GM23338 (cell line): ENCODE measurements at regions not wholly inside any gene's neighbourhood (a gene's known extent, or its start where the extent isn't known, plus 50 kb on each side); places are given as distances from the start of the nearest gene placed in this dataset.

Experiments
- ATAC-seq: fragments of 200-7000 bp; cut with Tn5 transposase; 3 replicates; pipeline ENCODE4 v1.9.1; 2020
- DNase-seq: peaks from one replicate; pipeline ENCODE4 v3.0.0-alpha.2; 2015; ENCODE audit warnings: low spot score
- H2AFZ ChIP-seq: fragments of 200-600 bp; sonication (generic); 2 replicates; pipeline ENCODE4 v1.8.0; 2016; ENCODE audit warnings: antibody characterized with exemption, mild to moderate bottlenecking, moderate library complexity
- H3F3A ChIP-seq: fragments of 200-600 bp; sonication (generic); replicated peaks from 2 replicates; pipeline ENCODE4 v1.8.0; 2017; ENCODE audit warnings: antibody characterized with exemption, mixed run types, low read depth
- H3K27ac ChIP-seq: fragments of 200-600 bp; sonication (generic); 2 replicates; pipeline ENCODE4 v1.6.1; 2016; ENCODE audit warnings: low read depth
- H3K27me3 ChIP-seq: fragments of 200-600 bp; sonication (generic); 2 replicates; pipeline ENCODE4 v1.8.0; 2016; ENCODE audit warnings: mild to moderate bottlenecking, mixed run types, moderate library complexity; ENCODE audit not compliant: insufficient read depth
- H3K36me3 ChIP-seq: fragments of 200-600 bp; sonication (generic); 2 replicates; pipeline ENCODE4 v1.8.0; 2016; ENCODE audit warnings: mild to moderate bottlenecking; ENCODE audit not compliant: insufficient read depth
- H3K4me1 ChIP-seq: fragments of 200-600 bp; sonication (generic); 2 replicates; pipeline ENCODE4 v1.8.0; 2016; ENCODE audit warnings: mild to moderate bottlenecking, moderate library complexity; ENCODE audit not compliant: insufficient read depth
- H3K4me2 ChIP-seq: fragments of 200-600 bp; sonication (generic); 2 replicates; pipeline ENCODE4 v1.7.1; 2017; ENCODE audit warnings: mixed run types
- H3K4me3 ChIP-seq: fragments of 200-600 bp; sonication (generic); 2 replicates; pipeline ENCODE4 v1.6.1; 2016; ENCODE audit warnings: mixed run types
- H3K79me2 ChIP-seq: fragments of 200-600 bp; sonication (generic); replicated peaks from 2 replicates; pipeline ENCODE4 v1.8.0; 2017; ENCODE audit warnings: mild to moderate bottlenecking; ENCODE audit not compliant: insufficient read depth
- H3K9me2 ChIP-seq: fragments of 200-600 bp; sonication (generic); 2 replicates; pipeline ENCODE4 v1.8.0; 2017; ENCODE audit not compliant: insufficient read depth
- H4K20me1 ChIP-seq: fragments of 200-600 bp; sonication (generic); replicated peaks from 2 replicates; pipeline ENCODE4 v1.8.0; 2017; ENCODE audit warnings: mild to moderate bottlenecking; ENCODE audit not compliant: insufficient read depth
- H3K27ac Mint-ChIP-seq: 2 replicates; pipeline ENCODE4 v1.8.0; 2020; ENCODE audit warnings: inconsistent platforms, mild to moderate bottlenecking, moderate library complexity, mixed read lengths
- H3K27me3 Mint-ChIP-seq: 3 replicates; pipeline ENCODE4 v1.8.0; 2022; ENCODE audit warnings: low read depth, mild to moderate bottlenecking, moderate library complexity, mixed read lengths, inconsistent platforms; ENCODE audit not compliant: insufficient read depth, poor library complexity
- H3K36me3 Mint-ChIP-seq: 3 replicates; pipeline ENCODE4 v1.8.0; 2021; ENCODE audit warnings: low read depth, mild to moderate bottlenecking, inconsistent platforms, moderate library complexity, mixed read lengths
- H3K4me1 Mint-ChIP-seq: 3 replicates; pipeline ENCODE4 v1.8.0; 2020; ENCODE audit warnings: mild to moderate bottlenecking, inconsistent platforms, mixed read lengths
- H3K4me3 Mint-ChIP-seq: 3 replicates; pipeline ENCODE4 v1.8.0; 2021; ENCODE audit warnings: moderate library complexity, mild to moderate bottlenecking, inconsistent platforms, mixed read lengths
- H3K9me3 Mint-ChIP-seq: 3 replicates; pipeline ENCODE4 v1.8.0; 2020; ENCODE audit warnings: moderate library complexity, mild to moderate bottlenecking, inconsistent platforms, mixed read lengths
- CREB1 ChIP-seq: fragments of 250-450 bp; sonication (Bioruptor Pico); IDR thresholded peaks from 2 replicates; pipeline ENCODE4 v1.5.0; 2020; ENCODE audit warnings: low read depth, mild to moderate bottlenecking, moderate library complexity
- EZH2 ChIP-seq: fragments of 200-600 bp; sonication (generic); IDR thresholded peaks from one replicate; pipeline ENCODE4 v1.8.0; 2017; ENCODE audit warnings: antibody characterized with exemption, mild to moderate bottlenecking, low read depth; ENCODE audit not compliant: unreplicated experiment
- EZH2phosphoT487 ChIP-seq: fragments of 200-600 bp; sonication (generic); IDR thresholded peaks from one replicate; pipeline ENCODE4 v1.8.1; 2018; ENCODE audit warnings: antibody characterized with exemption; ENCODE audit not compliant: unreplicated experiment
- JUNB ChIP-seq: IDR thresholded peaks from one replicate; pipeline ENCODE4 v1.6.1; 2016; ENCODE audit warnings: antibody characterized with exemption; ENCODE audit not compliant: unreplicated experiment
- NANOG ChIP-seq: IDR thresholded peaks from 2 replicates; pipeline ENCODE4 v1.6.1; 2016; ENCODE audit warnings: antibody characterized with exemption, borderline replicate concordance
- POLR2AphosphoS5 ChIP-seq: IDR thresholded peaks from 2 replicates; pipeline ENCODE4 v1.6.1; 2016; ENCODE audit warnings: antibody characterized with exemption, low read depth
- STAT1 ChIP-seq: IDR thresholded peaks from one replicate; pipeline ENCODE4 v1.6.1; 2016; ENCODE audit warnings: antibody characterized with exemption; ENCODE audit not compliant: unreplicated experiment
- ZNF114 ChIP-seq: fragments of 250-450 bp; sonication (Bioruptor Pico); IDR thresholded peaks from 2 replicates; pipeline ENCODE4 v1.5.0; 2020; ENCODE audit warnings: mild to moderate bottlenecking, moderate library complexity
- ZNF331 ChIP-seq: fragments of 250-450 bp; sonication (Bioruptor Pico); IDR thresholded peaks from 2 replicates; pipeline ENCODE4 v1.5.0; 2020; ENCODE audit warnings: low read depth, mild to moderate bottlenecking, moderate library complexity
- TF ChIP-seq, protein P1 (sequence below), 2 experiments: fragments of 200-600 bp in 1 of 2; sonication (generic) in 1 of 2; conservative IDR thresholded peaks; 2 replicates each; pipeline versions ENCODE4 v1.5.1 to v1.6.1; 2016 to 2017; ENCODE audit warnings: antibody characterized with exemption in 2 of 2, low read depth in 2 of 2, mild to moderate bottlenecking in 2 of 2, moderate library complexity in 1 of 2
- TF ChIP-seq, protein P2 (sequence below): IDR thresholded peaks from 2 replicates; pipeline ENCODE4 v1.6.1; 2016; ENCODE audit warnings: antibody characterized with exemption
- TF ChIP-seq, protein P3 (sequence below): fragments of 250-450 bp; sonication (Bioruptor Pico); IDR thresholded peaks from 2 replicates; pipeline ENCODE4 v1.5.0; 2020; ENCODE audit warnings: mild to moderate bottlenecking, moderate library complexity

DNA sequence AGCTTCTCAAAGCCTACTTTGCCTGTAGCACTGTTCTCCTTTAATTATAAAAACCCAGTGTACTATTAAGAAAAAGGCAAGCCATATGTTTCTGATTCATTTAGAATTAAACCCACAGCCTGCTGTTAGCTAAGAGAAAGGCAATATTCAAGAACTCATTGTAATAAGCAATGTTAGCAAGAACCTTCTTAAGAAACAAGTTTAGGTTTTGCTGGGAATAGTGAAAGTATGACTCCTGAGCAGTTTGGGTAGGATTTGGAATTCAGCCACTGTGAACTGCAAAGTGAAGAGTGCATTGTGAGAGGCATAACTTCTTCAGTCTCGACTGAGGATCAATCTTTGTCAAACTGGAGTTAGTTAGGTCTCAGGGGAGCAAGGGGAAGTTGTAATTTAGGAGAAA, 206.5 kb upstream of the NT5C1B start:
- no peaks in the 10 kb centered on the region for H3F3A ChIP-seq
- Mint-ChIP-seq H3K4me1 (no peaks in the 10 kb centered on the region; the same call in 2 of the 3 replicates), H3K27me3 (no peaks in the 10 kb centered on the region), H3K36me3 (no peaks in the 10 kb centered on the region), H3K27ac (no peak overlapping the region), H3K9me3 (no peaks in the 10 kb centered on the region), H3K4me3 (no peak overlapping the region)
- ATAC-seq: no peak
- no peaks in the 10 kb centered on the region for H3K79me2 ChIP-seq
- H3K4me2 ChIP-seq: no peak overlapping the region
- H3K36me3 ChIP-seq: no peaks in the 10 kb centered on the region
- H2AFZ ChIP-seq: no peak overlapping the region
- H4K20me1 ChIP-seq: no peaks in the 10 kb centered on the region
- no peak overlapping the region for H3K27ac ChIP-seq
- no peaks in the 10 kb centered on the region for H3K9me2 ChIP-seq
- H3K4me3 ChIP-seq: no peak overlapping the region
- TF ChIP-seq JUNB (no peak), EZH2 (no peak), CREB1 (CRISPR knock-in tag) (no peak), ZNF114 (CRISPR knock-in tag) (no peak), NANOG (no peak), EZH2phosphoT487 (no peak)
- TF ChIP-seq, protein P1, sequence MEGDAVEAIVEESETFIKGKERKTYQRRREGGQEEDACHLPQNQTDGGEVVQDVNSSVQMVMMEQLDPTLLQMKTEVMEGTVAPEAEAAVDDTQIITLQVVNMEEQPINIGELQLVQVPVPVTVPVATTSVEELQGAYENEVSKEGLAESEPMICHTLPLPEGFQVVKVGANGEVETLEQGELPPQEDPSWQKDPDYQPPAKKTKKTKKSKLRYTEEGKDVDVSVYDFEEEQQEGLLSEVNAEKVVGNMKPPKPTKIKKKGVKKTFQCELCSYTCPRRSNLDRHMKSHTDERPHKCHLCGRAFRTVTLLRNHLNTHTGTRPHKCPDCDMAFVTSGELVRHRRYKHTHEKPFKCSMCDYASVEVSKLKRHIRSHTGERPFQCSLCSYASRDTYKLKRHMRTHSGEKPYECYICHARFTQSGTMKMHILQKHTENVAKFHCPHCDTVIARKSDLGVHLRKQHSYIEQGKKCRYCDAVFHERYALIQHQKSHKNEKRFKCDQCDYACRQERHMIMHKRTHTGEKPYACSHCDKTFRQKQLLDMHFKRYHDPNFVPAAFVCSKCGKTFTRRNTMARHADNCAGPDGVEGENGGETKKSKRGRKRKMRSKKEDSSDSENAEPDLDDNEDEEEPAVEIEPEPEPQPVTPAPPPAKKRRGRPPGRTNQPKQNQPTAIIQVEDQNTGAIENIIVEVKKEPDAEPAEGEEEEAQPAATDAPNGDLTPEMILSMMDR (conservative IDR thresholded peaks at IDR 0.05; ENCODE audit: low read depth in 2 of 2): no peak
- H3K27me3 ChIP-seq: no peaks in the 10 kb centered on the region
- H3K4me1 ChIP-seq: no peaks in the 10 kb centered on the region
- no peak for DNase-seq

DNA sequence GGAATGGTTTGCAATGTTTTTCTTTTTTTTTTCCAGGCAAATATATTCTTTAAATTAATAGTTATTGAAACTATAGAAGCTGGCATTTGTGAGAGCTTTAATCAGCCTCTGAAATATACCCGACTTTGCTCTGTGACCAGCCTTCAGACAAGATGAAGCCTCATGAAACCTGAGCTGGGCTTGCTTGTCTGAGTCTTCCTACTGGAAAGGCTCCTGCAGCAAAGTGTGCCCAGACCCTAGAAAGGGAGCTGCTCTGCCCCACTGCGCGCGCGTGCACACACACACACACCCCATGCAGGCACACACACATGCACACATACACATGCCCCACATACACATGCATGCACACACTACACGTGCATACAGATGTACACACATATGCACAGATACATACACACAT, 203.3 kb upstream of the NT5C1B start:
- H3K9me2 ChIP-seq: no peaks in the 10 kb centered on the region
- H3K27me3 Mint-ChIP-seq: no peaks in the 10 kb centered on the region
- H3K79me2 ChIP-seq: no peaks in the 10 kb centered on the region
- H3K36me3 Mint-ChIP-seq: no peaks in the 10 kb centered on the region
- no peaks in the 10 kb centered on the region for H3K36me3 ChIP-seq
- no peaks in the 10 kb centered on the region for H3F3A ChIP-seq
- H3K4me1 ChIP-seq: no peaks in the 10 kb centered on the region
- no peak for ATAC-seq
- H3K4me1 Mint-ChIP-seq: peaks cover 2% of the 10 kb centered on the region; the same call in 1 of the 3 replicates
- no peaks in the 10 kb centered on the region for H3K9me3 Mint-ChIP-seq
- no peak overlapping the region for H3K27ac ChIP-seq
- no peaks in the 10 kb centered on the region for H3K27me3 ChIP-seq
- no peaks in the 10 kb centered on the region; the same call in 1 of the 2 replicates for H4K20me1 ChIP-seq
- no peak for DNase-seq
- H3K27ac Mint-ChIP-seq: no peak overlapping the region
- no peak overlapping the region for H2AFZ ChIP-seq
- H3K4me3 ChIP-seq: no peak overlapping the region
- no peak overlapping the region for H3K4me3 Mint-ChIP-seq
- no peak overlapping the region for H3K4me2 ChIP-seq
- TF ChIP-seq, protein P2, sequence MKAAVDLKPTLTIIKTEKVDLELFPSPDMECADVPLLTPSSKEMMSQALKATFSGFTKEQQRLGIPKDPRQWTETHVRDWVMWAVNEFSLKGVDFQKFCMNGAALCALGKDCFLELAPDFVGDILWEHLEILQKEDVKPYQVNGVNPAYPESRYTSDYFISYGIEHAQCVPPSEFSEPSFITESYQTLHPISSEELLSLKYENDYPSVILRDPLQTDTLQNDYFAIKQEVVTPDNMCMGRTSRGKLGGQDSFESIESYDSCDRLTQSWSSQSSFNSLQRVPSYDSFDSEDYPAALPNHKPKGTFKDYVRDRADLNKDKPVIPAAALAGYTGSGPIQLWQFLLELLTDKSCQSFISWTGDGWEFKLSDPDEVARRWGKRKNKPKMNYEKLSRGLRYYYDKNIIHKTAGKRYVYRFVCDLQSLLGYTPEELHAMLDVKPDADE: no peak
- no peak for TF ChIP-seq NANOG
- no peak for TF ChIP-seq ZNF114 (CRISPR knock-in tag)
- TF ChIP-seq POLR2AphosphoS5: no peak
- TF ChIP-seq STAT1: no peak
- TF ChIP-seq ZNF331: no peak
- no peak for TF ChIP-seq JUNB
- TF ChIP-seq EZH2: no peak
- no peak for TF ChIP-seq CREB1 (CRISPR knock-in tag)
- TF ChIP-seq EZH2phosphoT487: no peak
- TF ChIP-seq, protein P3, sequence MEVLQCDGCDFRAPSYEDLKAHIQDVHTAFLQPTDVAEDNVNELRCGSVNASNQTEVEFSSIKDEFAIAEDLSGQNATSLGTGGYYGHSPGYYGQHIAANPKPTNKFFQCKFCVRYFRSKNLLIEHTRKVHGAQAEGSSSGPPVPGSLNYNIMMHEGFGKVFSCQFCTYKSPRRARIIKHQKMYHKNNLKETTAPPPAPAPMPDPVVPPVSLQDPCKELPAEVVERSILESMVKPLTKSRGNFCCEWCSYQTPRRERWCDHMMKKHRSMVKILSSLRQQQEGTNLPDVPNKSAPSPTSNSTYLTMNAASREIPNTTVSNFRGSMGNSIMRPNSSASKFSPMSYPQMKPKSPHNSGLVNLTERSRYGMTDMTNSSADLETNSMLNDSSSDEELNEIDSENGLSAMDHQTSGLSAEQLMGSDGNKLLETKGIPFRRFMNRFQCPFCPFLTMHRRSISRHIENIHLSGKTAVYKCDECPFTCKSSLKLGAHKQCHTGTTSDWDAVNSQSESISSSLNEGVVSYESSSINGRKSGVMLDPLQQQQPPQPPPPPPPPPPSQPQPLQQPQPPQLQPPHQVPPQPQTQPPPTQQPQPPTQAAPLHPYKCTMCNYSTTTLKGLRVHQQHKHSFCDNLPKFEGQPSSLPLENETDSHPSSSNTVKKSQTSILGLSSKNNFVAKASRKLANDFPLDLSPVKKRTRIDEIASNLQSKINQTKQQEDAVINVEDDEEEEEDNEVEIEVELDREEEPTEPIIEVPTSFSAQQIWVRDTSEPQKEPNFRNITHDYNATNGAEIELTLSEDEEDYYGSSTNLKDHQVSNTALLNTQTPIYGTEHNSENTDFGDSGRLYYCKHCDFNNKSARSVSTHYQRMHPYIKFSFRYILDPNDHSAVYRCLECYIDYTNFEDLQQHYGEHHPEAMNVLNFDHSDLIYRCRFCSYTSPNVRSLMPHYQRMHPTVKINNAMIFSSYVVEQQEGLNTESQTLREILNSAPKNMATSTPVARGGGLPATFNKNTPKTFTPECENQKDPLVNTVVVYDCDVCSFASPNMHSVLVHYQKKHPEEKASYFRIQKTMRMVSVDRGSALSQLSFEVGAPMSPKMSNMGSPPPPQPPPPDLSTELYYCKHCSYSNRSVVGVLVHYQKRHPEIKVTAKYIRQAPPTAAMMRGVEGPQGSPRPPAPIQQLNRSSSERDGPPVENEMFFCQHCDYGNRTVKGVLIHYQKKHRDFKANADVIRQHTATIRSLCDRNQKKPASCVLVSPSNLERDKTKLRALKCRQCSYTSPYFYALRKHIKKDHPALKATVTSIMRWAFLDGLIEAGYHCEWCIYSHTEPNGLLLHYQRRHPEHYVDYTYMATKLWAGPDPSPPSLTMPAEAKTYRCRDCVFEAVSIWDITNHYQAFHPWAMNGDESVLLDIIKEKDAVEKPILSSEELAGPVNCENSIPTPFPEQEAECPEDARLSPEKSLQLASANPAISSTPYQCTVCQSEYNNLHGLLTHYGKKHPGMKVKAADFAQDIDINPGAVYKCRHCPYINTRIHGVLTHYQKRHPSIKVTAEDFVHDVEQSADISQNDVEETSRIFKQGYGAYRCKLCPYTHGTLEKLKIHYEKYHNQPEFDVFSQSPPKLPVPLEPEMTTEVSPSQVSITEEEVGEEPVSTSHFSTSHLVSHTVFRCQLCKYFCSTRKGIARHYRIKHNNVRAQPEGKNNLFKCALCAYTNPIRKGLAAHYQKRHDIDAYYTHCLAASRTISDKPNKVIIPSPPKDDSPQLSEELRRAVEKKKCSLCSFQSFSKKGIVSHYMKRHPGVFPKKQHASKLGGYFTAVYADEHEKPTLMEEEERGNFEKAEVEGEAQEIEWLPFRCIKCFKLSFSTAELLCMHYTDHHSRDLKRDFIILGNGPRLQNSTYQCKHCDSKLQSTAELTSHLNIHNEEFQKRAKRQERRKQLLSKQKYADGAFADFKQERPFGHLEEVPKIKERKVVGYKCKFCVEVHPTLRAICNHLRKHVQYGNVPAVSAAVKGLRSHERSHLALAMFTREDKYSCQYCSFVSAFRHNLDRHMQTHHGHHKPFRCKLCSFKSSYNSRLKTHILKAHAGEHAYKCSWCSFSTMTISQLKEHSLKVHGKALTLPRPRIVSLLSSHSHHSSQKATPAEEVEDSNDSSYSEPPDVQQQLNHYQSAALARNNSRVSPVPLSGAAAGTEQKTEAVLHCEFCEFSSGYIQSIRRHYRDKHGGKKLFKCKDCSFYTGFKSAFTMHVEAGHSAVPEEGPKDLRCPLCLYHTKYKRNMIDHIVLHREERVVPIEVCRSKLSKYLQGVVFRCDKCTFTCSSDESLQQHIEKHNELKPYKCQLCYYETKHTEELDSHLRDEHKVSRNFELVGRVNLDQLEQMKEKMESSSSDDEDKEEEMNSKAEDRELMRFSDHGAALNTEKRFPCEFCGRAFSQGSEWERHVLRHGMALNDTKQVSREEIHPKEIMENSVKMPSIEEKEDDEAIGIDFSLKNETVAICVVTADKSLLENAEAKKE: no peak
